ENCODE measurements at regions not wholly inside any gene's neighbourhood (a gene's known extent, or its start where the extent isn't known, plus 50 kb on each side); places are given as distances from the start of the nearest gene placed in this dataset.
"Not testable (repeated sequence)": the region's sequence is repeated elsewhere in the genome, so short reads cannot be mapped to it uniquely, and the experiment has no call there.

- no peak for ATAC-seq
- no peak overlapping the region for H3K4me3 Mint-ChIP-seq
Measured at GRCh38 chr3:3998140-3998922, 199.1 kb downstream of the LRRN1 start.

GRCh38 chr3:3999340-3999739, 200.1 kb downstream of the LRRN1 start:
- CTCF ChIA-PET: interaction anchor here (1.2 kb wide), 1 partner anchor 37 kb away, joined by 3 read pairs; no protein-coding TSS in a partner anchor
- H3K36me3 Mint-ChIP-seq; H3K9me3 Mint-ChIP-seq (ENCODE audit: low read depth); H3K4me1 Mint-ChIP-seq; DNase-seq; H3K27ac Mint-ChIP-seq; H3K4me3 Mint-ChIP-seq; H3K27me3 Mint-ChIP-seq; ATAC-seq: not testable (repeated sequence)

More at GRCh38 chr3:3998140-3998922, 199.1 kb downstream of the LRRN1 start:
- Mint-ChIP-seq H3K9me3 (ENCODE audit: low read depth) (peaks cover 2% of the 10 kb centered on the region), H3K4me1 (no peaks in the 10 kb centered on the region), H3K36me3 (no peaks in the 10 kb centered on the region), H3K27me3 (no peaks in the 10 kb centered on the region), H3K27ac (no peak overlapping the region)
- CTCF ChIA-PET: interaction anchor here (0.8 to 1.8 kb wide), 17 partner anchors 8 to 826 kb away, joined by 3 to 26 read pairs (median 3); partner anchors contain the start of gene LRRN1
- peak; percentile 43 for DNase-seq

GRCh38 chr3:4001976-4002375, 202.7 kb downstream of the LRRN1 start:
- no peak overlapping the region for H3K4me3 Mint-ChIP-seq
- no peaks in the 10 kb centered on the region for H3K27me3 Mint-ChIP-seq
- ATAC-seq (no peak), DNase-seq (no peak)
- CTCF ChIA-PET: no interaction called here
- no peaks in the 10 kb centered on the region for H3K36me3 Mint-ChIP-seq
- no peaks in the 10 kb centered on the region for H3K9me3 Mint-ChIP-seq (ENCODE audit: low read depth)
- H3K27ac Mint-ChIP-seq: no peak overlapping the region
- H3K4me1 Mint-ChIP-seq: no peaks in the 10 kb centered on the region

- Mint-ChIP-seq H3K4me1 (no peaks in the 10 kb centered on the region), H3K9me3 (ENCODE audit: low read depth) (no peaks in the 10 kb centered on the region), H3K36me3 (no peaks in the 10 kb centered on the region), H3K4me3 (no peak overlapping the region), H3K27ac (no peak overlapping the region), H3K27me3 (no peaks in the 10 kb centered on the region)
- CTCF ChIA-PET: interaction anchor here (1.7 kb wide), 1 partner anchor 9 kb away, joined by 5 read pairs; no protein-coding TSS in a partner anchor
- ATAC-seq: no peak
- no peak for DNase-seq
Measured at GRCh38 chr3:4006288-4006687, 207.1 kb downstream of the LRRN1 start.

GRCh38 chr3:4008205-4008604, 209.0 kb downstream of the LRRN1 start:
- H3K27me3 Mint-ChIP-seq: no peaks in the 10 kb centered on the region
- H3K4me3 Mint-ChIP-seq: no peak overlapping the region
- H3K27ac Mint-ChIP-seq: no peak overlapping the region
- H3K9me3 Mint-ChIP-seq (ENCODE audit: low read depth): no peaks in the 10 kb centered on the region
- ATAC-seq (no peak), DNase-seq (no peak)
- H3K36me3 Mint-ChIP-seq: no peaks in the 10 kb centered on the region
- CTCF ChIA-PET: no interaction called here
- no peaks in the 10 kb centered on the region for H3K4me1 Mint-ChIP-seq

- Mint-ChIP-seq H3K27me3 (no peaks in the 10 kb centered on the region), H3K4me3 (no peak overlapping the region), H3K27ac (no peak overlapping the region), H3K36me3 (no peaks in the 10 kb centered on the region), H3K4me1 (peaks cover 2% of the 10 kb centered on the region), H3K9me3 (ENCODE audit: low read depth) (no peaks in the 10 kb centered on the region)
- CTCF ChIA-PET: no interaction called here
- ATAC-seq (no peak), DNase-seq (no peak)
Measured at GRCh38 chr3:4011166-4011565, 211.9 kb downstream of the LRRN1 start.

- no peak for DNase-seq
- peaks cover 2% of the 10 kb centered on the region for H3K4me1 Mint-ChIP-seq
- ATAC-seq: no peak
- H3K36me3 Mint-ChIP-seq: no peaks in the 10 kb centered on the region
- H3K27me3 Mint-ChIP-seq: no peaks in the 10 kb centered on the region
- H3K9me3 Mint-ChIP-seq (ENCODE audit: low read depth): no peaks in the 10 kb centered on the region
- no peak overlapping the region for H3K27ac Mint-ChIP-seq
- no peak overlapping the region for H3K4me3 Mint-ChIP-seq
- CTCF ChIA-PET: no interaction called here
Measured at GRCh38 chr3:4015426-4015825, 216.2 kb downstream of the LRRN1 start.

GRCh38 chr3:4019501-4019900, 220.3 kb downstream of the LRRN1 start:
- Mint-ChIP-seq H3K27ac (no peak overlapping the region), H3K4me1 (peaks cover 2% of the 10 kb centered on the region), H3K9me3 (ENCODE audit: low read depth) (no peaks in the 10 kb centered on the region), H3K36me3 (no peaks in the 10 kb centered on the region), H3K27me3 (no peaks in the 10 kb centered on the region), H3K4me3 (no peak overlapping the region)
- DNase-seq (no peak), ATAC-seq (no peak)
- CTCF ChIA-PET: no interaction called here

- ATAC-seq (no peak), DNase-seq (no peak)
- Mint-ChIP-seq H3K27ac (no peak overlapping the region), H3K36me3 (no peaks in the 10 kb centered on the region), H3K9me3 (ENCODE audit: low read depth) (no peaks in the 10 kb centered on the region), H3K4me1 (no peaks in the 10 kb centered on the region), H3K27me3 (no peaks in the 10 kb centered on the region), H3K4me3 (no peak overlapping the region)
- CTCF ChIA-PET: no interaction called here
Measured at GRCh38 chr3:4021162-4021561, 221.9 kb downstream of the LRRN1 start.

- DNase-seq (no peak), ATAC-seq (no peak)
- Mint-ChIP-seq H3K27me3 (no peaks in the 10 kb centered on the region), H3K4me3 (no peak overlapping the region), H3K9me3 (ENCODE audit: low read depth) (no peaks in the 10 kb centered on the region), H3K4me1 (no peaks in the 10 kb centered on the region), H3K27ac (no peak overlapping the region), H3K36me3 (no peaks in the 10 kb centered on the region)
- CTCF ChIA-PET: no interaction called here
Measured at GRCh38 chr3:4029135-4029534, 229.9 kb downstream of the LRRN1 start.

- Mint-ChIP-seq H3K36me3 (no peaks in the 10 kb centered on the region), H3K4me1 (no peaks in the 10 kb centered on the region), H3K4me3 (no peak overlapping the region), H3K9me3 (ENCODE audit: low read depth) (no peaks in the 10 kb centered on the region), H3K27me3 (no peaks in the 10 kb centered on the region), H3K27ac (no peak overlapping the region)
- no peak for ATAC-seq
- CTCF ChIA-PET: no interaction called here
- DNase-seq: no peak
Measured at GRCh38 chr3:4030624-4031023, 231.4 kb downstream of the LRRN1 start.

- no peak for ATAC-seq
- CTCF ChIA-PET: no interaction called here
- H3K27ac Mint-ChIP-seq: no peak overlapping the region
- H3K4me1 Mint-ChIP-seq: no peaks in the 10 kb centered on the region
- H3K9me3 Mint-ChIP-seq (ENCODE audit: low read depth): no peaks in the 10 kb centered on the region
- no peaks in the 10 kb centered on the region for H3K27me3 Mint-ChIP-seq
- DNase-seq: no peak
- H3K36me3 Mint-ChIP-seq: no peaks in the 10 kb centered on the region
- no peak overlapping the region for H3K4me3 Mint-ChIP-seq
Measured at GRCh38 chr3:4033296-4033695, 234.1 kb downstream of the LRRN1 start.

GRCh38 chr3:4036046-4036445, 236.8 kb downstream of the LRRN1 start:
- no peaks in the 10 kb centered on the region for H3K4me1 Mint-ChIP-seq
- H3K27me3 Mint-ChIP-seq: no peaks in the 10 kb centered on the region
- H3K4me3 Mint-ChIP-seq: no peak overlapping the region
- ATAC-seq (no peak), DNase-seq (no peak)
- CTCF ChIA-PET: interaction anchor here (0.9 kb wide), 1 partner anchor 37 kb away, joined by 3 read pairs; no protein-coding TSS in a partner anchor
- no peaks in the 10 kb centered on the region for H3K36me3 Mint-ChIP-seq
- H3K9me3 Mint-ChIP-seq (ENCODE audit: low read depth): no peaks in the 10 kb centered on the region
- no peak overlapping the region for H3K27ac Mint-ChIP-seq

- no peaks in the 10 kb centered on the region for H3K4me1 Mint-ChIP-seq
- no peaks in the 10 kb centered on the region for H3K9me3 Mint-ChIP-seq (ENCODE audit: low read depth)
- ATAC-seq: no peak
- no peaks in the 10 kb centered on the region for H3K36me3 Mint-ChIP-seq
- CTCF ChIA-PET: no interaction called here
- H3K4me3 Mint-ChIP-seq: no peak overlapping the region
- no peak for DNase-seq
- H3K27me3 Mint-ChIP-seq: no peaks in the 10 kb centered on the region
- H3K27ac Mint-ChIP-seq: no peak overlapping the region
Measured at GRCh38 chr3:4038351-4038750, 239.1 kb downstream of the LRRN1 start.
